IPS DF 6.9 (cell line): ENCODE measurements at regions not wholly inside any gene's neighbourhood (a gene's known extent, or its start where the extent isn't known, plus 50 kb on each side); places are given as distances from the start of the nearest gene placed in this dataset.
"Not testable (repeated sequence)": the region's sequence is repeated elsewhere in the genome, so short reads cannot be mapped to it uniquely, and the experiment has no call there.

Source experiments
- DNase-seq: peaks from one replicate; pipeline ENCODE4 v3.0.0-alpha.2; 2013; ENCODE audit warnings: low read depth, low spot score
- H3K27ac ChIP-seq: one replicate; pipeline ENCODE4 v1.5.1; 2013; ENCODE audit warnings: low read length, control low read depth
- H3K27me3 ChIP-seq: 2 replicates; pipeline ENCODE4 v1.6.1; 2013; ENCODE audit warnings: mild to moderate bottlenecking, low read length; ENCODE audit not compliant: control insufficient read depth, insufficient read depth
- H3K36me3 ChIP-seq: 2 replicates; pipeline ENCODE4 v1.6.1; 2013; ENCODE audit warnings: low read length; ENCODE audit not compliant: control insufficient read depth, insufficient read depth
- H3K4me1 ChIP-seq: 2 replicates; pipeline ENCODE4 v1.6.1; 2013; ENCODE audit warnings: low read length; ENCODE audit not compliant: control insufficient read depth, insufficient read depth
- H3K4me3 ChIP-seq: 2 replicates; pipeline ENCODE4 v1.5.1; 2013; ENCODE audit warnings: mild to moderate bottlenecking, low read length
- H3K9me3 ChIP-seq: 2 replicates; pipeline ENCODE4 v1.6.1; 2013; ENCODE audit warnings: low read length, inconsistent platforms; ENCODE audit not compliant: control insufficient read depth, insufficient read depth
- WGBS: extraction: QIAGEN DNeasy Blood & Tissue Kit; methylation state at CpG from one replicate; pipeline ENCODE4 v1.1.7; 2013; ENCODE audit warnings: mixed read lengths, missing lambda C conversion rate; ENCODE audit not compliant: insufficient read length, insufficient coverage; 5-methylcytosine and 5-hydroxymethylcytosine counted together

DNA sequence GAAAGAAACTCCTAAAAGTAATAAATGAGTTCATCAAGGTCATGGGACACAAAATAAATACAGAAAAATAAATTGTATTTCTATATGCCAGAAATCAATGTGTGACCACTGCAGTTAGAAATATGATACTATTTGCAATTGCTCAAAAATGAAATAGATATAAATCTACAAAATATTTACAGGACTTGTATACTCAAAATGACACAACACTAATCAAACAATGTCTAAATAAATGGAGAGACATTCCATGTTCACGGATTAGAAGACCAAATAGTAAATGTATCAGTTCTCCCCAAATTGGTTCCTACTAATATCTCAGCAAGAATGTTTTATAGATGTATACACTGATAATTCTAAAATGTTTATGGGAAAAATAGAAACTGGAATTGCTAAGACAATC, 345.3 kb downstream of the NR2F1-AS1 start:
- DNase-seq, result no peak
- Histone ChIP-seq H3K27ac (no peak overlapping the region), H3K4me3 (no peak overlapping the region), H3K36me3 (no peaks in the 10 kb centered on the region), H3K27me3 (no peaks in the 10 kb centered on the region), H3K9me3 (no peaks in the 10 kb centered on the region), H3K4me1 (no peaks in the 10 kb centered on the region)
- no CpG with 5 or more reads among the region's 1 CpG for WGBS

DNA sequence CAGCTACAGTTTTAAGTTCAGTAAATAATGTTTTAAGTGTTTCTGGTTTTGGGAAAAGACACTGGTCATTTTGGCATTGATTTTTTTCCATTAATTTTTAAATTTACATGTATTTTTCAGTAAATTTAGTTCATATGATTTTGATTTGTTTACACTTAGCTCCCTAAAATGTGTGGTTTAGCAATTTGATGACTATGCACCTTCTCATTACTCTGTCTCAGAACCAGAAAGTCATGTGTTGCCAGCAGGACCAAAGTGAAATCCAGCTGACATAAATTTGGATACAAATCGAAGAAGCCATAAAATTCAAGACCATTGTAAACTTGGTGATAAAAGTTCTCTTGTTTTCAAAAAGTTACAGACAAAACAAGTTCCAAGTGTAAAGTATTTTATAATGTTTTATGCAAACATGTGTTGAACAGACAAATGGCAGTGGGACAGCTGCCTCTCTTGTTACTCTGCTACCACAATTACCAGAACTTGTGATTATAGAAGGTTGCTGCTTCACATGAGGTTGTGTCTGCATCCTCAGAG, 354.8 kb downstream of the NR2F1-AS1 start:
- no peaks in the 10 kb centered on the region for H3K27me3 ChIP-seq
- no peak overlapping the region for H3K27ac ChIP-seq
- WGBS, result no CpG with 5 or more reads among the region's 1 CpG
- no peaks in the 10 kb centered on the region for H3K4me1 ChIP-seq
- no peak overlapping the region for H3K4me3 ChIP-seq
- H3K9me3 ChIP-seq, result no peaks in the 10 kb centered on the region
- no peak for DNase-seq
- H3K36me3 ChIP-seq, result no peaks in the 10 kb centered on the region

GRCh38 chr5:93225748-93226147, 355.3 kb downstream of the NR2F1-AS1 start:
- WGBS, result no CpG with 5 or more reads among the region's 1 CpG
- Histone ChIP-seq H3K4me3 (no peak overlapping the region), H3K9me3 (no peaks in the 10 kb centered on the region), H3K27ac (no peak overlapping the region), H3K4me1 (no peaks in the 10 kb centered on the region), H3K36me3 (no peaks in the 10 kb centered on the region), H3K27me3 (no peaks in the 10 kb centered on the region)
- DNase-seq, result no peak

DNA sequence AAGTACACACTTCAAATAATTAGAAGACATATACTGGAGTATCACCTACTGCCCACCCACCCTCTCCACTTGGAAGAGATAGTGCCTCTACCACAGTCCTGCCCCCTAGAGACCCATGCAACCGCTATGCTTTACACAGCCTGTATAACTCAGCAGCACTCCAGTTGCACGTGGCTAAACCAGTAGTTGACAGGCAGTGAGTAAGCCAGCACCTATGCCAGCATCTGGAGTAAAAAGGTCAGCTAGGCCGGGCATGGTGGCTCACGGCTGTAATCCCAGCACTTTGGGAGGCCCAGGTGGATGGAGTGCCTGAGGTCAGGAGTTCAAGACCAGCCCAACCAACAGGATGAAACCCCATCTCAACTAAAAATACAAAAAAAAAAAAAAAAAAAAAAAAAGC, 356.4 kb downstream of the NR2F1-AS1 start:
- no peak overlapping the region for H3K27ac ChIP-seq
- no peaks in the 10 kb centered on the region for H3K9me3 ChIP-seq
- no peak overlapping the region for H3K4me3 ChIP-seq
- no peaks in the 10 kb centered on the region for H3K27me3 ChIP-seq
- WGBS, result no CpG with 5 or more reads among the region's 4 CpGs
- no peaks in the 10 kb centered on the region for H3K36me3 ChIP-seq
- no peaks in the 10 kb centered on the region for H3K4me1 ChIP-seq
- DNase-seq, result no peak

GRCh38 chr5:93221773-93222172, 359.2 kb downstream of the NR2F1-AS1 start:
- no CpG with 5 or more reads among the region's 1 CpG for WGBS
- no peaks in the 10 kb centered on the region for H3K27me3 ChIP-seq
- no peak for DNase-seq
- no peak overlapping the region for H3K4me3 ChIP-seq
- no peak overlapping the region for H3K27ac ChIP-seq
- no peaks in the 10 kb centered on the region for H3K4me1 ChIP-seq
- H3K36me3 ChIP-seq, result no peaks in the 10 kb centered on the region
- H3K9me3 ChIP-seq, result no peaks in the 10 kb centered on the region

DNA sequence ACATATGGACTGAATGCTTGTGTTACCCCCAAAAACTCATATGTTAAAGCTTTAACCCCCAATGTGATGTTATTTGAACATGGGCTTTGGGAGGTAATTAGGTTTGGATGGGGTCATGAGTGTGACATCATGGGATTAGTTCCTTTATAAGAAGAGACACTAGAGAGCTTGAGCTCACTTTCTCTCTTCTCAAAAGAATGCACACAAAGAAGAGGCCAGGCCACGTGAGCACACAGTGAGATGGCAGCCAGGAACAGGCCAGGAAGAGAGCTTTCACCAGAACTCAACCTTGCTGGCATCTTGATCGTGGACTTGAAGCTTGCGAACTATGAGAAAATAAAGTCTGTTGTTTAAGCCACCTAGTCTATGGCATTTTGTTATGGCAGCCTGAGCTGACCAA, 360.6 kb downstream of the NR2F1-AS1 start:
- no peaks in the 10 kb centered on the region for H3K9me3 ChIP-seq
- no peak overlapping the region for H3K27ac ChIP-seq
- no peak overlapping the region for H3K4me3 ChIP-seq
- no peaks in the 10 kb centered on the region for H3K36me3 ChIP-seq
- no peaks in the 10 kb centered on the region for H3K27me3 ChIP-seq
- DNase-seq, result no peak
- WGBS, result no CpG with 5 or more reads among the region's 3 CpGs
- H3K4me1 ChIP-seq, result no peaks in the 10 kb centered on the region

- Histone ChIP-seq H3K9me3 (no peaks in the 10 kb centered on the region), H3K27me3 (no peaks in the 10 kb centered on the region), H3K4me3 (no peak overlapping the region), H3K36me3 (no peaks in the 10 kb centered on the region), H3K4me1 (no peaks in the 10 kb centered on the region), H3K27ac (no peak overlapping the region)
- no CpG with 5 or more reads among the region's 2 CpGs for WGBS
- no peak for DNase-seq
Observed at GRCh38 chr5:93219641-93220145, 361.3 kb downstream of the NR2F1-AS1 start.

DNA sequence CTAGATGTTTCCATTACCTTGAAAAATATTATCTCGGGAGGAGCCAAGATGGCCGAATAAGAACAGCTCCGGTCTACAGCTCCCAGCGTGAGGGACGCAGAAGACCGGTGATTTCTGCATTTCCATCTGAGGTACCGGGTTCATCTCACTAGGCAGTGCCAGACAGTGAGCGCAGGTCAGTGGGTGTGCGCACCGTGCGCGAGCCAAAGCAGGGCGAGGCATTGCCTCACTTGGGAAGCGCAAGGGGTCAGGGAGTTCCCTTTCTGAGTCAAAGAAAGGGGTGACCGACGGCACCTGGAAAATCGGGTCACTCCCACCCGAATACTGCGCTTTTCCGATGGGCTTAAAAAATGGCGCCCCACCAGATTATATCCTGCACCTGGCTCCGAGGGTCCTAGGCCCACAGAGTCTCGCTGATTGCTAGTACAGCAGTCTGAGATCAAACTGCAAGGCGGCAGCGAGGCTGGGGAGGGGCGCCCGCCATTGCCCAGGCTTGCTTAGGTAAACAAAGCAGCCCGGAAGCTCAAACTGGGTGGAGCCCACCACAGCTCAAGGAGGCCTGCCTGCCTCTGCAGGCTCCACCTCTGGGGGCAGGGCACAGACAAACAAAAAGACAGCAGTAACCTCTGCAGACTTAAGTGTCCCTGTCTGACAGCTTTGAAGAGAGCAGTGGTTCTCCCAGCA, 367.8 kb downstream of the NR2F1-AS1 start:
- H3K9me3 ChIP-seq, H3K27ac ChIP-seq, H3K36me3 ChIP-seq, H3K27me3 ChIP-seq, H3K4me3 ChIP-seq, DNase-seq, H3K4me1 ChIP-seq: not testable (repeated sequence)
- WGBS, result no CpG with 5 or more reads among the region's 28 CpGs

DNA sequence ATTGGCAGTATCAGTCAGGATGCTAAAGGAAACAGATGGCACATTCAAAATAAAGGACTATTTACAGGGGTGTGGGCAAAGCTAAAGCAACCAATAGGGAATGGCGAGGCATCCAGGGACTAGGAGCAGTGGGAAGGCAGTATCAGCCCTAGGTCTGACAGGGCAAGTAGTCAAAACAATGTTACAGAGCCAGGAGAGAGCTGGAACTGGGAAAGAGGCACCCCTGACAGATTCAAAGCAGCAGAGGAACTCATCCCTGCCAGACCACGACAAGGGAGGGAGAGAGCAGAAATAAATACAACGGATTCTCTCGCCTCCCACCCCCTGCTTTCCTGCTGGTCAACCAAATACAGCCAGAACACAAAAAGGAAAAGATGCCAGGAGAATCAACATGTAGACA, 371.5 kb downstream of the NR2F1-AS1 start:
- H3K36me3 ChIP-seq, result no peaks in the 10 kb centered on the region
- WGBS, result no CpG with 5 or more reads among the region's 4 CpGs
- no peak overlapping the region for H3K27ac ChIP-seq
- no peaks in the 10 kb centered on the region for H3K4me1 ChIP-seq
- no peak overlapping the region for H3K4me3 ChIP-seq
- no peaks in the 10 kb centered on the region for H3K9me3 ChIP-seq
- no peaks in the 10 kb centered on the region for H3K27me3 ChIP-seq
- DNase-seq, result no peak

DNA sequence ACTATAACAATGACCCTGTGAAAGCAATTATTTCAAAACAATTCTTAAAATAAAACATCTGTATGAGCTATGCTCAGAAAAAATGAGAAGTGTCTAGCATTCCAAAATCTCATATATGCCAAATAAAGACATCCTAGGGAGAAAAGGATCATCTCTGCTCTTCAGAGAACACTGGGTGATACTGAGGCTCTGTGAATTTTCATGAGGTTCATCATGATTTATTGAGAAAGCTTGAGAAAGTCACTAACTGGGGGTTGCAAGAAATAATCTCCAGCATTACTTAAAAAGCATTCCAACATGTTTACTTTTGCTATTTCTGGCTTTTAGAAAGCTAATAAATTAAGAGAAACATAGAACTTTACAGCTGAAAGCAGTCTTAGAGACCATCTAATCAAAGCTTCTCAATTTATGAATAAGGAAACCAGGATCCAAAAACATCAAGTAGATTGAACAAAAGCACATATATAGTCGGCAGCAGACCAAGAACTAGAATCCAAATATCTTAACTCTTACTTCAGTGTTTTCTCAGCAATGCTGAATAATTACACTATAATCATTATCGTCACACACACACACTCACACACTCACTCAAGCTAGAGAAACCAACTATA, 372.8 kb downstream of the NR2F1-AS1 start:
- H3K4me3 ChIP-seq, result no peak overlapping the region
- no peaks in the 10 kb centered on the region for H3K9me3 ChIP-seq
- DNase-seq, result no peak
- H3K4me1 ChIP-seq, result no peaks in the 10 kb centered on the region
- H3K27ac ChIP-seq, result no peak overlapping the region
- WGBS, result 100% methylated on average over 1 of the region's 2 CpGs
- H3K36me3 ChIP-seq, result no peaks in the 10 kb centered on the region
- no peaks in the 10 kb centered on the region for H3K27me3 ChIP-seq

DNA sequence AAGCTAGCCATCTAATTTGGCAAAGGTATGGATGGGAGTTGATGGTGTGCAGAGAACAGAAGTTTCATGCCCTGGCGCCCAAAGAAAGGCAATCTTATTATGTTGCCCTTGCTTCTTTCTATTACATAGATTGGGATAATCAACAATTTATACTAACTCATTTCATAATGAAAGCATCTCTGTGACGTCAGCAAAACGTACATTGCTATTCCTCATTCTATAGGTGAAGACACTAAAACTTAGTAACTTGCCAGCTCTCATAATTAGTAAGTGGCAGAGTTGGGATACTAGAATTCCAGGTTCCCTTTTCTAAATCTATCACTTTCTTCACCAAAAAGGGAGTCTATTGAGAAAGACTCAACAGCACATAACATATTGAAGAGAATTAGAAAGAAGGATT, 374.8 kb downstream of the NR2F1-AS1 start:
- Histone ChIP-seq H3K4me3 (no peak overlapping the region), H3K27ac (no peak overlapping the region), H3K36me3 (no peaks in the 10 kb centered on the region), H3K27me3 (no peaks in the 10 kb centered on the region), H3K4me1 (no peaks in the 10 kb centered on the region), H3K9me3 (no peaks in the 10 kb centered on the region)
- DNase-seq, result no peak
- no CpG with 5 or more reads among the region's 3 CpGs for WGBS
